ENCODE measurements at regions not wholly inside any gene's neighbourhood (a gene's known extent, or its start where the extent isn't known, plus 50 kb on each side); places are given as distances from the start of the nearest gene placed in this dataset.

GRCh38 chr4:123804196-123804721, 407.7 kb downstream of the SPRY1 start:
- TF ChIP-seq CTCF (conservative IDR thresholded peaks at IDR 0.05 in 1 of 2, IDR thresholded peaks at IDR 0.05 in 1 of 2; ENCODE audit: low read depth in 1 of 2, low read length in 2 of 2) (no peak), EZH2 (IDR thresholded peaks at IDR 0.05; ENCODE audit: low read length, missing control alignments) (no peak)

Measured in fibroblast of lung (primary cell).